Ecto neural progenitor cell (in vitro differentiated cells): ENCODE measurements at regions not wholly inside any gene's neighbourhood (a gene's known extent, or its start where the extent isn't known, plus 50 kb on each side); places are given as distances from the start of the nearest gene placed in this dataset.

Experiments used
- DNase-seq: peaks from one replicate; pipeline ENCODE4 v3.0.0-alpha.2; 2018; ENCODE audit warnings: low spot score

DNA sequence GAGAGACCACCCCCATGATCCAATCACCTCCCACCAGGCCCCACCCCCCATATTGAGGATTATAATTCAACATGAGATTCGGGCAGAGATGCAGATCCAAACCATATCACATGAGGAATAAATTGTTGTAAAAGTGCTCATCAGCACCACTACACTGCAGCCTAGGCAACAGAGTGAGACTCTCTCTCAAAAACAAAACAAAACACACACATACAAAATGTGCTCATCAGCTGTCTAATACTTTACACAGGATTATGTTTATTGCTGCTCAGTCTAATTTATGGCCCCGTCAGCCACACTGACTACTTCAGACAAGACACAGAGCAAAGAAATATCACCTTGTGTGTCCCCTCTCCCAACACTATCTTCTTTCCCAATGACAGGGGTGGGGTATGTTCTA lies 72.9 kb upstream of the PPM1J start:
- DNase-seq = no peak

DNA sequence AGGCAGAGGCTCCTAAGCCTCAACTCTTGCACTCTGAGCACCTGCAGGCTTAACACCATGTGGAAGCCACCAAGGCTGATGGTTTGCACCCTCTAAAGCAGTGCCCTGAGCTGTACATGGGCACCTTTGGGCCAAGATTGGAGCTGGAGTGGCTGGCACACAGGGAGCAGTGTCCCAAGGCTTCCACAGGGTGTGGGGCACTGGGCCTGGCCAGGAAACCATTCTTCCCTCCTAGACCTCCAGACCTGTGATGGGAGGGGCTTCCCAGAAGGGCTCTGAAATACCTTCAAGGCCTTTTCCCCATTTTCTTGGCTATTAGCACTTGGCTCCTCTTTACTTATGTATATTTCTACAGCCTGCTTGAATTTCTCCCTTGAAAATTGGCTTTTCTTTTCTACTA lies 67.9 kb upstream of the PPM1J start:
- no peak for DNase-seq

DNA sequence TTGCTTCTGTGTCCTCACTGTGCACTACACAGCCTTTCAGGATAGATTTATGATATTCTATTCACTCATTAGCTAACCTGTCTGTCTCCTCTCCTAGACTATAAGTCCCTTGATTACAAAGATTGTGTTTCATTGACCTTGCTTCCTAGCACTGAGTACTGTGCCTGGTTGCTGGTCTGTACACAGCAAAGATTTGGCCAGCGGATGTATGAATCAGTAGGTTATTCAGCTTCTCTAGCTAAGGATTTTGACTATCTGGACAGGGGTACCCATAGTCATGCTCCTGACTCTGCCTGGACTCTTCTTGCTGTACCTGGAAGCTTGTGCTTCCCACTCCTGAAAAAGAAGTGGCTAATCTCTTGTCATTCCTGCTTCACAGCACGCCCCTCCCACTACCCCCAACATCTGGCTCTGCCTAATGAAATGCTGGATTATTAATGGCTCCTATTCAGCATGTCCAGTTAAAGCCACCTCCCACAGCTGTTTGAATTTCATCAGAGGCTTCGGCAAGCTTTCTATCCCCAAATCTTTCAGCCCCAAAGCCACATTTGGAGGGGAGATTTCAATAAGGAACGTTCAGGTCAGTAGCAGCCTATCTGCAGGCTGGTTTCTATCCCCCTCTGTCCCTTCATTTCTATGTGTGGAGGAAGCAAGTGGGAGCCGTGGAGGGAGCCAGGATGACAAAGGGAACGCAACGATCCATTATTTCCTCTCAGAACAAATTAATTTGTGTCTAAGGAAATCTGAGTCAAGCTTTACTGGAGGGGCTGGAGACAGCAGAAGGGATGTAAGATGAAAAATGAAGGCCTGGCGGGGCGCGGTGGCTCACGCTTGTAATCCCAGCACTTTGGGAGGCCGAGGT lies 64.8 kb upstream of the PPM1J start:
- DNase-seq = no peak

DNA sequence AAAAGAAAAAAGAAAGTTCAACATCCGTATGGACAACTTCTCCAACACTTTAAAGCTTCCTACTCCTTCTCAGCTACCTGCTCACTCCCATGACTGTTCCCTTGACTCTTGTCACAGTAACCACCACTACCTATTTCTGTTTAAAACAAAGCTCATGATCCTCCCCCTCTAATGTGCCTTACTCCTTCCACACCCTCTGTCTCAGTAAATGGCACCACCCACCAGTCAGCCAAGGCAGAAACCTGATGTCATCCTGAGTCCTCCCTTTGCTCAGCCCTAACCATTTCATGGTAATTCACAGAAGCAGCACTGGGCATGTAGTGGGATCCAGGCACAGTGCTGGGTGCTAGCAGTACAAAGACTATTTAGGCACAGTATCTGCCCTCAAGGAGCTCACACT lies 63.0 kb upstream of the PPM1J start:
- no peak for DNase-seq

DNA sequence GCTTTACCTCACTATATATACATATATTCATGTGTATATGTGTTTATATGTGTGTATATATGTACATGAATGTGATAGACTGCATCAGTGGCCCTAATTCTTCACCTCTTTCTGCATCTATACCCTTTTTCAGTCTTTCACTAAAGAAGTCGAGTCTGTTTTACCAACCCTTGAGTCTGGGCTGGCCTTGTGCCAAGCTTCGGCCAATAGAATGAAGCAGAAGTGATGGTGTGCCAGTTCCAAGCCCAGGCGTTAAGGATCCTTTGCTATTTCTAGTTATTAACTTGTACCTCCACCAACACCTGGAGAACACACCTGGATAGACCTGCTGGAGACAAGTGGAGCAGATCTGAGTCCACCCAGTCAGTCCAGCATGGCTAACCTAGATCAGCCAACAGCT lies 61.6 kb upstream of the PPM1J start:
- no peak for DNase-seq

DNA sequence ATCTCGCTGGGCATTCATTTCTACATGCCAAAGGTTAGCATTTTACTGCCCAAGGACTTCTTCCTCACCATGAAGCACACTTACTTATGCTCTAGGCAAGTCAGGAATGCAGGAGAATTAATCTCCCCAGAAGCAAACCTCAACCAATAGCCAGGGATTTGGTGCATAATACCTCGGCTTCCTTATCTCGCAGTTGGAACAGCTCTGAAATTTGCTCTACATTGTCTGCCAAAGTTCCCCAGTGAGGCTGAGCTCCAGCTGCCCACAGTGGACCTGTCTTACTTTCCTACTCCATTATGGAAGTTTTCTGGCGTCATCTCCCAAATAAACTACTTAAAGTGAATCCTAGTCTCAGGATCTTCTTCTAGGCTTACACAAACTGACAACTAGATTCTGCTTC lies 57.6 kb upstream of the PPM1J start:
- DNase-seq = no peak

DNA sequence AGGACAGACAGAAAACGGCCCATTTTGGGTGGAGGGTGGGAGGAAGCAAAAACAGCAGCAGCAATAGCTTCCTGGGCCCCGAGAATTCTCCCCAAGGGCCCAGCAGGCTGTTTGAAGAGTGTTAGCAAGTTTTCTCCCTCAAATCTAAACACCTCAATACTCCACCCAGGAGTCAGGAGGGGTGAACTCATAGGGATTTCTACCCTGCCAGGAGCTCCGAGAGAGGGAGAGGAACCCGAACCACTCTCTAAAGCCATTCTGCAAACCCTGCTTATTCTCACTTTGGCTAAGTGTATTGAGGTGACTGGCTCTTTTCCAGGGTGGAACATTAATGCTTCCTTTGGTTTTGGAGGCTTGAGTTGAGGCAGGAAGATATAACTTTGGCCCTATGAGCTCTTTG lies 55.6 kb upstream of the PPM1J start:
- DNase-seq = no peak

DNA sequence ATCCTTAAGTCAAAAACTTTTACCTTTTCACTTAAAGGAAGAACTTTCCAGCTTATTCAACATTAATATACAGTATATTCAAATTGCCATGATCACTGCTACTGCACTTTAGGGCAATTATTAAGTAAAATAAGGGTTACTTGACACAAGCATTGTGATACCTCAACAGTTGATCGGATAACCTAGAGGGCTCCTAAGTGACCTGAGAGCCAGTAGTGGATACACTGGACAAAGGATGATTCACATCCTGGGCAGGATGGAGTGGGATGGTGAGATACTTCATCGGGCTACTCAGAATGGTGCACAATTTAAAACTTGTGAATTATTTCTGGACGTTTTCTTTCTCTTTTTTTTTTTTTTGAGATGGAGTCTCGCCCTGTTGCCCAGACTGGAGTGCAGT lies 54.5 kb upstream of the PPM1J start:
- no peak for DNase-seq

DNA sequence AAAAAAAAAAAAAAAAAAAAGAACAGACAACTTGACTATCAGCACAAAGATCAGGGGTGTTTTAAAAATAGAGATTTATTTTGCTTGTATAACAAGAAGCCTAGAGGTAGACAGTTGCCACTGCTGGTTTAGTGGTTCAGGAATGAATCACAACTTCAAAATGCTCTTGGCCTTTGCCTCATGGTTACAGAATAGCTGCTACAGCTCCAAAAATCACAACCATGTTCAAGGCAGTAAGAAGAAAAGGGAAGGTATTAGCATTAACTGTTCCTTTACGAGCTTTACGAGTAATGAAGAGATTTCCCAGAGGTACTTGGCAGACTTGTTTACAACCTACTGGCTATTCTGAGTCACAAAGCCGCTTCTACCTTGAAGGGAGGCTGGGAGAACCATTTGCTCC lies 52.5 kb upstream of the PPM1J start:
- no peak for DNase-seq
